ENCODE measurements at regions not wholly inside any gene's neighbourhood (a gene's known extent, or its start where the extent isn't known, plus 50 kb on each side); places are given as distances from the start of the nearest gene placed in this dataset.

- Mint-ChIP-seq H3K4me3 (no peak overlapping the region), H3K4me1 (no peaks in the 10 kb centered on the region), H3K27me3 (ENCODE audit: low read depth in 2 of 2) (no peaks in the 10 kb centered on the region), H3K36me3 (no peaks in the 10 kb centered on the region), H3K9me3 (peaks cover 10 to 13% of the 10 kb centered on the region in 2 donors), H3K27ac (no peak overlapping the region)
- H3K9me3 ChIP-seq (ENCODE audit: control insufficient read depth, insufficient read depth, low read length), result no peaks in the 10 kb centered on the region
- ATAC-seq (no peak), DNase-seq (no peak)
- intact Hi-C loops (cut with micrococcal nuclease), result no loop called here
- no peaks in the 10 kb centered on the region for H3K27me3 ChIP-seq (ENCODE audit: control insufficient read depth, insufficient read depth, low read length)
- WGBS (ENCODE audit: insufficient coverage), result 89% methylated on average over 2 of the region's 2 CpGs
- no peaks in the 10 kb centered on the region for H3K4me1 ChIP-seq (ENCODE audit: control insufficient read depth, insufficient read depth, low read length)
- TF ChIP-seq, protein P1, sequence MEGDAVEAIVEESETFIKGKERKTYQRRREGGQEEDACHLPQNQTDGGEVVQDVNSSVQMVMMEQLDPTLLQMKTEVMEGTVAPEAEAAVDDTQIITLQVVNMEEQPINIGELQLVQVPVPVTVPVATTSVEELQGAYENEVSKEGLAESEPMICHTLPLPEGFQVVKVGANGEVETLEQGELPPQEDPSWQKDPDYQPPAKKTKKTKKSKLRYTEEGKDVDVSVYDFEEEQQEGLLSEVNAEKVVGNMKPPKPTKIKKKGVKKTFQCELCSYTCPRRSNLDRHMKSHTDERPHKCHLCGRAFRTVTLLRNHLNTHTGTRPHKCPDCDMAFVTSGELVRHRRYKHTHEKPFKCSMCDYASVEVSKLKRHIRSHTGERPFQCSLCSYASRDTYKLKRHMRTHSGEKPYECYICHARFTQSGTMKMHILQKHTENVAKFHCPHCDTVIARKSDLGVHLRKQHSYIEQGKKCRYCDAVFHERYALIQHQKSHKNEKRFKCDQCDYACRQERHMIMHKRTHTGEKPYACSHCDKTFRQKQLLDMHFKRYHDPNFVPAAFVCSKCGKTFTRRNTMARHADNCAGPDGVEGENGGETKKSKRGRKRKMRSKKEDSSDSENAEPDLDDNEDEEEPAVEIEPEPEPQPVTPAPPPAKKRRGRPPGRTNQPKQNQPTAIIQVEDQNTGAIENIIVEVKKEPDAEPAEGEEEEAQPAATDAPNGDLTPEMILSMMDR (IDR thresholded peaks at IDR 0.05), result no peak
- no peaks in the 10 kb centered on the region for H3K36me3 ChIP-seq (ENCODE audit: control insufficient read depth, insufficient read depth, low read length)
- H3K27ac ChIP-seq (ENCODE audit: low read length), result no peak overlapping the region
- no peak overlapping the region for H3K4me3 ChIP-seq (ENCODE audit: low read length)
These were observed 115.7 kb upstream of the CNTNAP2 start for GRCh38 chr7:146000882-146001281.

- Histone ChIP-seq H3K9me3 (ENCODE audit: control insufficient read depth, insufficient read depth, low read length) (no peaks in the 10 kb centered on the region), H3K27me3 (ENCODE audit: control insufficient read depth, insufficient read depth, low read length) (no peaks in the 10 kb centered on the region), H3K4me1 (ENCODE audit: control insufficient read depth, insufficient read depth, low read length) (no peaks in the 10 kb centered on the region), H3K36me3 (ENCODE audit: control insufficient read depth, insufficient read depth, low read length) (no peaks in the 10 kb centered on the region), H3K4me3 (ENCODE audit: low read length) (no peak overlapping the region), H3K27ac (ENCODE audit: low read length) (no peak overlapping the region)
- peaks cover 7 to 22% of the 10 kb centered on the region in 2 donors for H3K9me3 Mint-ChIP-seq
- H3K27ac Mint-ChIP-seq, result no peak overlapping the region
- H3K36me3 Mint-ChIP-seq, result no peaks in the 10 kb centered on the region
- intact Hi-C loops (cut with micrococcal nuclease), result no loop called here
- H3K4me3 Mint-ChIP-seq, result no peak overlapping the region
- WGBS (ENCODE audit: insufficient coverage), result 75% methylated on average over 3 of the region's 4 CpGs
- TF ChIP-seq, protein P1 (IDR thresholded peaks at IDR 0.05), result no peak
- H3K27me3 Mint-ChIP-seq (ENCODE audit: low read depth in 2 of 2), result no peaks in the 10 kb centered on the region
- DNase-seq (no peak), ATAC-seq (no peak)
- no peaks in the 10 kb centered on the region for H3K4me1 Mint-ChIP-seq
These were observed 127.1 kb upstream of the CNTNAP2 start for GRCh38 chr7:145989469-145989868.

GRCh38 chr7:145986248-145986874 is 130.2 kb upstream of the CNTNAP2 start:
- Histone ChIP-seq H3K9me3 (ENCODE audit: control insufficient read depth, insufficient read depth, low read length) (no peaks in the 10 kb centered on the region), H3K27ac (ENCODE audit: low read length) (no peak overlapping the region), H3K4me3 (ENCODE audit: low read length) (no peak overlapping the region), H3K36me3 (ENCODE audit: control insufficient read depth, insufficient read depth, low read length) (no peaks in the 10 kb centered on the region), H3K27me3 (ENCODE audit: control insufficient read depth, insufficient read depth, low read length) (no peaks in the 10 kb centered on the region), H3K4me1 (ENCODE audit: control insufficient read depth, insufficient read depth, low read length) (no peaks in the 10 kb centered on the region)
- Mint-ChIP-seq H3K4me1 (no peaks in the 10 kb centered on the region), H3K27ac (no peak overlapping the region), H3K27me3 (ENCODE audit: low read depth in 2 of 2) (no peaks in the 10 kb centered on the region), H3K36me3 (peaks cover 12% of the 10 kb centered on the region), H3K4me3 (no peak overlapping the region), H3K9me3 (peaks cover 17 to 28% of the 10 kb centered on the region in 2 donors)
- ATAC-seq, result no peak
- TF ChIP-seq, protein P1 (IDR thresholded peaks at IDR 0.05), result no peak
- intact Hi-C loops (cut with micrococcal nuclease), result no loop called here
- WGBS (ENCODE audit: insufficient coverage), result 63% methylated on average over 3 of the region's 4 CpGs
- no peak for DNase-seq

DNA sequence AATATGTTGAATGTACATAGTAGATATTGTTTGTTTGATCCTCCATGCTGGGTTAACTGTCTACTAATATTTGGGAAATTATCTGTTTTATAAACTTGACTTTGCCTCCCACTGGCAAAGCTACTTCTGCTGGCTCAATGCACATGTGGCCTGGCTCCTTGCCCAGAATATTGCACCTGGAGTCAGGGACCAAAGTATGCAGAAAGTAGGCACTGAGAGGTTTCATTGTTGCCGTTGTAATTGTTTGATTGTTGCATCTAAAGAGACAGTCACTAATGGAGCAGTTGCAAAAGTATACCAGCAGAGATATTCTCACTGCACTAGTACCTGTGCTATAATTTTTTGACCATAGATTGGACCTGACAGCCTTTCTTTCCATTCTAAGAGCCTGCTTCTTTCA is 137.8 kb upstream of the CNTNAP2 start:
- no peak overlapping the region for H3K27ac Mint-ChIP-seq
- Histone ChIP-seq H3K9me3 (ENCODE audit: control insufficient read depth, insufficient read depth, low read length) (no peaks in the 10 kb centered on the region), H3K27ac (ENCODE audit: low read length) (no peak overlapping the region), H3K4me1 (ENCODE audit: control insufficient read depth, insufficient read depth, low read length) (no peaks in the 10 kb centered on the region), H3K36me3 (ENCODE audit: control insufficient read depth, insufficient read depth, low read length) (no peaks in the 10 kb centered on the region), H3K4me3 (ENCODE audit: low read length) (no peak overlapping the region), H3K27me3 (ENCODE audit: control insufficient read depth, insufficient read depth, low read length) (no peaks in the 10 kb centered on the region)
- 100% methylated on average over 1 of the region's 1 CpG for WGBS (ENCODE audit: insufficient coverage)
- intact Hi-C loops (cut with micrococcal nuclease), result no loop called here
- no peak for DNase-seq
- H3K4me3 Mint-ChIP-seq, result no peak overlapping the region
- TF ChIP-seq, protein P1 (IDR thresholded peaks at IDR 0.05), result no peak
- no peaks in the 10 kb centered on the region for H3K4me1 Mint-ChIP-seq
- ATAC-seq, result no peak
- peaks cover 15 to 20% of the 10 kb centered on the region in 2 donors for H3K9me3 Mint-ChIP-seq
- H3K27me3 Mint-ChIP-seq (ENCODE audit: low read depth in 2 of 2), result no peaks in the 10 kb centered on the region
- H3K36me3 Mint-ChIP-seq, result peaks cover 12% of the 10 kb centered on the region
